Activated CD4-positive, alpha-beta T cell treated with anti-CD3 and anti-CD28 coated beads, Interleukin-2, amount 50 U/mL, for 48 hours (primary cell): ENCODE measurements at regions not wholly inside any gene's neighbourhood (a gene's known extent, or its start where the extent isn't known, plus 50 kb on each side); places are given as distances from the start of the nearest gene placed in this dataset.

Source experiments
- DNase-seq, 2 experiments: peaks; one replicate each; pipeline ENCODE4 v3.0.0-alpha.2; 2020

DNA sequence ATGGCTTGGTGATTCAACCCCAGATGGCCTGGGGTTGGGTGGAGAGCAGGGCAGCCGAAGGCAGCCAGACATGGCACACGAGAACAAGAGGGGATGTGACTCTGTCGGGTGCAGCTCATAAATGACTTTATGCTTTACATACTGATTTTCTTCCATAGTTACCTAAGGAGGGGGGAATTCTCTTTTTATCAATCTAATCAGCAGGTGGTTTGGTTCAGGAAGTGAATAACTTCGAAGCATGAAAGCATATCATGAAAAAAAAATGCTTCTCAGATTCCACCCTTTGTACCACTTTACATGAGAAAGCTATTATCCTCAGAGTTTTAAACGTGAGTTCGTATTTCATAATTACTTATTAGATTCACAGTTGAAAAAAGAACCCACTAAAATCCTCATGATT, 908.9 kb upstream of the LCORL start:
- DNase-seq, result no peak

DNA sequence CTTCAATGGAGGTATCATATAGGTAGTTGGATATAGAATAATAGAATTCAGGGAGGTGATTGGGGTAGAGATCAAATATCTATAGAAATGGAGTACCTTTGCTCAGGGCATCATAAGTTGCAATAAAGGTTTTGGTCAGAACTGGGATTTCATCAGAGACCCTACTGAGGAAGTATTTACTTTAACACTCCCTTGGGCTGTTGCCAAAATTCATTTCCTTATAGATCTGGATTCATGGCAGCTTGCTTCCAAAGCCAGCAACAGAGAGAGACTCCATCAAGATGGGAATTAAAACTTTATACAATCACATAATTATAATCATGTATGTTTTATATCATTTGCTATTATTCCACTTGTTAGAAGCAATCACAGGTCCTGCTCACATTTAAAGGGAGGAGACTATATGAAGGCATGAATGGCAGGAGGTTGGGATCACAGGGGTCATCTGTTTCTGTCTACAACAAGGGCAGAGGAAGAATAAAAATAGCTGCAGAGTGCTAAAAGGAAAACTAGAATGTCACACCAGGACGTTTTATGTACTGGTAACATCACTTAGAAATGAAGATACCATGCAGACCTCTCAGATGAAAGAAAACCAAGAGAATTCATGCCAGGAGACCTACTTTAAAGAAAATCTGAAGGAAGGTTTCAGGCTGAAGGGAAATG, 902.1 kb upstream of the LCORL start:
- DNase-seq, result no peak

DNA sequence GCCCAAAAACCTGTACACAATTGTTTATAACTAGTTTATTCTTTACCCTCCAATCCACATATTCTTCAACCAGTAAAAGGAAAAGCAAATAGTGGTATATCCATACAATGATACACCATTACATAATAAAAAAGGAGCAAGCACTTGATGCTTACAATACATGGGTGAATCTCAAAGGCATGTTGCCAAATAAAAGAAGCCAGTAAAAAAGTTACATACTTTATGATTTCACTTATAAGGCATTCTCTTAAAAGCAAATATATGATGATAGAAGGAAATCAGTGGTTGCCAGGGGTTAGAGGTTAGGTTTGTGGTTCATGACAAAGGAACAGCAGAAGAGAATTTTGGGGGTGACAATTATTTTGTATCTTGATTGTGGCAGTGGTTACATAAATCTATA, 896.1 kb upstream of the LCORL start:
- DNase-seq, result no peak

DNA sequence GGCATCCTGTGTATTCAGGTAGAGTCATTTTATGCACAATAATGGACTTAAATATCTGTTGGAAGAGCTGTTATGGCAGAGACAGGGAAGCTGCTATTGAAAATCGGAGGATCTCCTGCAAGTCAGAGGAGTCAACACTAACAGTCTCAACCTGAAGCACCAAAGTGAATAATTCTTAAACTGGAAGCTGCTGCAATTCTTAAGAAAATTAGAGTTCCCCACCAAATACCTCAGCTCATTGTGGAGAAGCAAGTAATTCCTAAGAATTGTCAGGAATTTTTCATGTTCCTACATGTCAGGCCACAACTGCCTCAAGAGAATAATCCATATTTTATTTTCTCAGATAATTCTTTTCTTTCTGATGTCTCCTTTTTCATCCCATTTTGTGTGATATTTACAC, 892.6 kb upstream of the LCORL start:
- no peak for DNase-seq

DNA sequence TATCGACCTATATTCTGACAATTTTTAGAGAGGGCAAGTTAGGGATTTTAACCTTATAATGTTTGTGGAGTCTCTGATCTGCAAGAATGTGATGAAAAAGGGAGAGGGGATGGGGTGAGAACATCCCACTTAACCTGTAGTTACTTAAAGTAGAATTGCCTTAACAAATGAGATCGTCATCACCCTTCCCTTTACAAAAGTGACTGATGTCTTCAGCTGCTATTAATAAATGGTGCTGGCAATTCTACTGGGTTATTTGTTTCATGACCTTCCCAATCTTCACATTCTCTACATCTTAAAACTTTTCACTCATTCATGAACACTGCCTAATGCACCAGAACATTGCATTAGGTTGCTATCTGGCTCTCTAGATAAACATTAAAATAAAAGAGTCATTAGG, 873.4 kb upstream of the LCORL start:
- DNase-seq, result no peak

DNA sequence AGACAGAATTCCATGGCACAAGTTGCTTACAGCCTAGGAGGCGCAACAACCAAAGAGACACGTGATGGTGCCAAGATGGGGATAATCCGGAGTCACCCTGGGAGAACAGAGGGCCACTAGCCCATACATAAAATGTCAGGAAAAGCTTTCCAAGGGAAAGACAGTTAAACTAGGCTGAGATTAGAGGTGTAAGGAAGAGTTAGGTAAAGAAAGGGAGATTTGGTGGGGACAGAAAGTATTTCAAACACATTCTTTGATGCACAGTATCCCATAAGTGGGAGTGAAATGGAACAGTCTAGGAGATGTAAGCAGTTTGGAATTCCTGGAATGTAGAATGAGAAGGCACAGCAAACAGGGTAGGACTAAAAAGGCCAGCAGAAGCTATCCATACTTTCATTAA, 860.9 kb upstream of the LCORL start:
- no peak for DNase-seq

DNA sequence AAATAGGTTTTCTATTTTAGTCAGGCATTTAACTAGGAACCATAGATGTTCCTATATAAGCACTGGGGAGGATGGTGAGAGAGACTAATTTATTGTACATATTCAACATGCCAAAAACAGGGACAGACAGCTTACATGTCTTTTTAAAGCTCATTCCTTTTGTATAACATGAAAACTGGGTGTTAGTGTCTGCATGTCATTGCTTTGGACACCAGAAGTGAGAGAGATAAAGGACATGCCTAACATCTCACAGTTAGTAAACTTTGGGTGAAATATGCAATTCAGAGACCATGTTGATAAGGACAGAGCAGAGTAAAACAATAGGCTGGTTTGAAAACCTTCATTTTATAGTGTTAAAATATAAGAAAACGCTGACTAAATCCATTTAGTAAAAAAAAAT, 860.0 kb upstream of the LCORL start:
- no peak for DNase-seq

DNA sequence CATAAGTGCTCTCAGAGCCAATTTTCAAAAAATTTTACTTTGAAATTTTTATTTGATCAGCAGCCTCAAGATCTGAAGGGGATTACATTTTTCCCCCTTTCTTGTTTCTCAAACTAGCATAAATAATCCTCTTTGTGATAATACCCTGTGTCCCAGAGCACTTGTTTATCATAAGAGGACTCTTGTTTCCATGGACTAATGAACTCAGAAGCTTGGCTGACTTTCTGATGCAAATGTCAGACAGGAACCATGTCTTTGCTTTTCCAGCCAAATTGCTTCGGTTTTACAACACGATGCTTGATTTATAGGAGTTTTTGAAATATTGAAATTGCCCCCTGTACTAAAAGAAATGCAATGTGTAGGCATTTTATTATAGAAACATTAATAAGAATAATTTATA, 859.3 kb upstream of the LCORL start:
- DNase-seq, result no peak

DNA sequence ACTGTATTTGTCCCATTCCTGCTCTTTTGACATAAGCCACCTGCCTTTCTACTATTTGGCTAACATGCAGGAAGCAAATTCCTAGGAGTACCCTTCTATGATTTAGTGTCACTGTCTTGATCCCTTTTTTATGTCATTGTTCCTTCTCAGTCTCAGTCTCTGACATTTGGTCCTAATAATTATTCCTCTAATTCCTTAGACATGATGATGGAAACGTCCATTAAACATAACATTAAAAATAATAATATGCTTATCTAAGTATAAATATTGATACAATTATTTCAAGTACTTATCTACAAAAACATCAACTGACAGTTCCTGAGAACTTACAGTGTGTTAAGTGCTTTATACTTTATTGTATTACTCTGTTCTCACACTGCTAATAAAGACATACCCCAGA, 857.0 kb upstream of the LCORL start:
- DNase-seq, result no peak

DNA sequence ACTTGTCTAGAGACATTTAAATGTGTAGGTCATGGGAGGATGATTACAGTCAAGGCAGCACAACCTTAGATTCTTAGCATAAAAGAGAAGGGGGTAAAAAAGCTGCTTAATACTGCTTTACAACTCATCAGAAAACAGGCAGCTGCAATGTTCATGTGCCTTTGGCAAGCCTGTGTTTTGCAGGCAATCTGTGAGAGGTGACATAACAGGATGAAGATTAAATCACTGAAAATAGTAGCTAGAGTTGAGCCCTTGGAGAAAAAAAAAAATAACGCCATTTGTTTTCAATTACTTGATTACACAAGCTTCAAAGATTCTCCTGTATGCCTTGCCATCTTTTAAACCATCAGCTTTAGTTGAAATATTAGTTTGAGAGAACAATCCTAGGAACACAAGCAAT, 847.6 kb upstream of the LCORL start:
- DNase-seq, result no peak

DNA sequence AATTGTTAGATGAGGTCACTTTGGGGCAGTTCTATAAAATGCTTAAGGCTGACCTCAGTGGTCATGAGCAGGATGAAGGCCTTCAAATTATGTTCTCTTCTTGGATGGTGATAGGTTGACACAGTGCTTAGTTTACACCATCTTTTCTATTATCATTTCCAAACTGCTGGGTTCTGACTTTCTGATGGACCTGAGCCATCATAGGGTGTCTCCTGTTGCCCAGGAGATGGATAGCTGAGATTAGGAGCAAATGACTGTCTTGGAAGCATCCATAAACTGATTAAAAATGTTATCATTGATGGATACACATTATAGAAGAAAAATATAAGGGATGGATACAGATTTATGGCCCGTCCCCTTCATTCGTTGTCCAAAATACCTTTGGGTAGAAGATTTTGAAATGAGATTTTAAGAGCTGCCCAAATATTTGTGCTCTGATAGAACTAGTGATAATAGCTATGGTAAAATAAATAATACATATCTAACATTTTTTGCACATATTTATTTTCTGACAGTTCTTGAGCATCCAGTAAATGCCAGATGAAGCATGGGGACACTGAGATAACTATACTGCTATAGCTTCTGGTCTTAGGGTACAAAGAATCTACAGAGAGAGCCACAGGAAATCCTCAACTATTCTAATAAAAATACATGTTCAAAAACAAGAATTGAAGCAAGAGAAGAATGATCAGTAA, 839.4 kb upstream of the LCORL start:
- no peak for DNase-seq

DNA sequence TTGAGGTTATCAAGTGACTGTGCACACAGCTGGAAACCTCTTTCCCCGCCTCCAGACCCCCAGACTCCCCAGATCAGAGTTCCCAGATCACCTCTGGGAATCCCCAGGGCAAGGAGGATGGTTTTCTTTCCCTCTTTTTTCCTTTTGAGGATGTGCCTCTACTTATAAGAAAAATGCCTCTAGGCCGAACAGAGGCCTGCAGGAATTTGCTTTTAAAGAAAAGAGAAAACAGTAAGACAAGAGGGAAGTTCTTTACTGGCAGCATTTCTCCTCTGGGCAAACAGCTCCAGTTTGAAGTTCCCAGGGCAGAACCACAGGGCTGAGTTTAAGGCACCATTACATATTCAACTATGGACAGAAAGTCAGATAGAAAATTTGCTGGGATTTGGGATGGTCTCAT, 837.9 kb upstream of the LCORL start:
- DNase-seq, result no peak

DNA sequence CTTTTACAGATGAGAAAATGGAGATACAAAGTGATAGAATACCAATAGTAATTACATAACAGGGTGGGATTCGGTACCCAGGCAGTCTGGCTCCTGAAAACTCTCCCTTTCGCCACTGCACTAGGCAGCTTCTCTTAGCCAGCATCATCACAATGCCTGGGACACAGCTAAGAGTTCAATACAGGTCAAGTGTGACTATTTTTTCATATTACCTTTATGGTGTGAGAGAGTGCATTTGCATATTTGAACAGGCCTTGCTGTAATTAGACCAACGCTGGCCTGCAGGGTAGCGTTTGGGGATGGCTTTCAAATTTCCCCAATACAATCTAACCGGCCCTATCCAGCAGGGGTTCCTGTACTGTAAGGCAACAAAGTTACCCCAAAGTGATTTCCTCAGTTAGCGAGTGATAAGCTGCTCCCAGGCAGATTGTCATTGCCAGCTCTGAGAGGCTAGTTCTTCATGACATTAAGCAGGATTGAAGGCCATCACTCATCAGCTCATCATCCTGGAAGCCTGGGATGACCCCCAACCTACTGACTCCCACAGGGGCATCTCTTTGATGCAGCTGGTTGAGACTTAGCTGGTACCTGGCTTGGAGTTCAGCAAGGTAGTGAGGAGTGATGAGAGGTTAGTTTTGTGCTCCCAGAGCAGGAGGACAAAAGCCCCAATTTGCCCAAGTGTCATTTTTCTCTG, 836.8 kb upstream of the LCORL start:
- no peak for DNase-seq

DNA sequence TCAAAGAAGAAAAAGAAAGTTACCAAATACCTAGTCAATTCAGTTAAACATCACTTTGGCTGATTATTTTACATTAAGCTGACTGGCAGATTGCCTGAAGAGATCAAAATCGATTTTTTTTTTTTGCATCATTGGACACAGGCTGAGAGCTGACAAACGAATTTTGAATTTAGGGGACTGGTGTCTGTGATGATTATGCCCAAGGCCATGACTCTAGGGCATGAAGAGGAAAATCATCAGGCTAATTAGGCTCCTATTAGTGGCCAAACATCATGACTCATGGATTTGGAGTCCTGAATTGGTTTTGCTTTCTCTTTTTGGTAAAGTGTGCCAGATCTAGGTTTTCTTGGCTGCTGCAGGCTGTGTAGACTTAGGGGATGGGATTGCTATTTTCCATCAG, 829.3 kb upstream of the LCORL start:
- DNase-seq, result no peak

DNA sequence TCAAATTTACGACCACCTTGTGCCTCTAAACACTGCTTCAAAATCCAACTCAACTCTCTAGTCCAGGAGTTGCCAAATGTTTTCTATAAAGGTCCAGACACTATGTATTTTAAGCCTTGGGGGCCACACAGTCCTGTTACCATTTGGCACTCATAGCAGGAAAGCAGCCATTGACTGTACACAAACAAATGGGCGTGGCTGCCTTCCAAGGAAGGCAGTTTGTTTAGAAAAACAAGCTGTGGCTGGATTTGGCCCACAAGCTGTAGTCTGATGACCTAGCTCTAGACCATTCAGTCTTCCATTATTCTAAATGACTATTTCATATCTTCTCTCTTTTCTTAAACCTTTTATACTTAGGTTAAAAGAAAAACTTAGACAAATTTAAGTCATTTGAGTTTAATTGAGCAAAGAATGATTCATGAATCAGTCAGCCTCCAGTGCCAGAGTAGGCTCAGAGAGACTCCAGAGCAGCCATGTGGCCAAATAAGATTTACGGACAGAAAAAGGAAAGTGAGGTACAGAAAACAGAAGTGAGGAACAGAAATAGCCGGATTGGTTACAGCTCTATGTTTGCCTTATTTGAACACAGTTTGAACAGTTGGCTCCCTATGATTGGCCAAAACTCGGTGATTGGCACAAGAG, 825.8 kb upstream of the LCORL start:
- DNase-seq, result no peak

DNA sequence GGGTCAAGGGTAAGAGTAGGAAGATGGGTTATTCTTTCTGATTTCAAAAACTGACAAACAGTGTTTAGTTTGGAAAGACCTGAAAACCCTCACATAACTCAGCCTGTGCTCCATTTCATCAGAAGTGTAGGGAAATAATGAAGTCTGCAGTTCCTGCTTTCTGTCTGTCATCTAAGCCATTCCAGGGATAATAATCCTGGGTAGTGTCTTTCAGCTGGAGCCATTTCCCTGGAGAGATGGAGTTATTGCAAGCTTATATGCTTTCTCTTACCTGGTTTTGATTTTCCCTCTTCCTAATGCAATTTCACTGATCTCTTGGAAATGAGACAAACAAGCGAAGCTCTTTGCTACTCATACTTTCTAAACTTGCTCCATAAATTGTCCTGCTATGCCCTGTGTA, 824.8 kb upstream of the LCORL start:
- no peak for DNase-seq

DNA sequence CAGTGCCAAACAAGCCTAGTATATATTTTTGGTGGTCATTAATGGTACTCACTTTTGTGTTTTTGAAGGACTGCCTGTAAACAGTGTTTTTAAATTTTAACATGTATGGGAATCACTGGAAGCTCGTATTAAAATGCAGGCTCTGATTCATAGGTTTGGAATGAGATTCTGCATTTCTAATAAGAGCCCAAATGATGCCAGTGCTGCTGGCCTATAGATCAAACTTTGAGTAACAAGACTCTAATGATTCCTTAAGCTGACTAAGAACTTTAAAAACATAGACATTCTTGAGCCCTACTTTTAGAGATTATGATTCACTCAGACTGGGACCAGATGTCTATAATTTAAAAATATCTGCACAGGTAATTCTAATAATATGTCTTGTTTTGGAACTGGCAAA, 823.2 kb upstream of the LCORL start:
- DNase-seq, result no peak

DNA sequence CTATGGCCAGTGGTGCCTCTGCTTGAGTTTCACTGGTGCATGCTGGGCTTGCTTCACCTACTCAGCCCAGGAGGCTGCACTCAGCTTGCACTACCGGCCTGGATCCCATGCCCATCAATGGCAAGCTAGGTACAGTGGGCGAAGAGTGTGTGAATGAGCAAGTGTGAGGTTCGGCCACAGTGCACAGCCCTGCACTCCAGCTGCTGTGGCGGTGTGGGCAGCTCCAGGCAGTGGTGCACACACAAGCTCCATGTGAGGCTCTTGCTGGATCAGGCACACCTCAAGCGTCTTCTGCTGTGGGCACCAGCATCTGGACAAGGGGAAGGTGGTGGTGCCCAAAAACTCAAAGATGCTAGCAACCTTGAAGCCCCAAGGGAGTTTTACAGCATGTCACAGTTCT, 820.9 kb upstream of the LCORL start:
- DNase-seq, result no peak

DNA sequence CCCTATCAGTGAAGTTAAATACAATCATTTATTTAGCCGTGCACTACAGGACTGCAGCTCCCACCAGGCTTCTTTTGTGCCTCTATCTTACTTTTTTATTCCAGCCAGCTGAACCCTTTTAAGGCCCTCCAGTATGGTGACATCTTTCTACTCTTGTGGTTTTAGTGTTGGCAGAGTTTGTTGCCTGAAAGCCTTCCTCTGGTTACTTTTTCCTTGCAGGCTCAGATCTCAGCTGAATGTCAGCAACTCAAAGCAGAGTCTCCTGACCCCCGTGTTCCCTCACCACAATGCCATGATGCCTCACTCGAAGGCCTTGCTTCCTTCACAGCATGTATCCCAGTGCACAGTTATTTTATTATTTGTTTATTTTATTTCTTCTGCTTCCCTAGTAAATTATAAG, 818.9 kb upstream of the LCORL start:
- no peak for DNase-seq

DNA sequence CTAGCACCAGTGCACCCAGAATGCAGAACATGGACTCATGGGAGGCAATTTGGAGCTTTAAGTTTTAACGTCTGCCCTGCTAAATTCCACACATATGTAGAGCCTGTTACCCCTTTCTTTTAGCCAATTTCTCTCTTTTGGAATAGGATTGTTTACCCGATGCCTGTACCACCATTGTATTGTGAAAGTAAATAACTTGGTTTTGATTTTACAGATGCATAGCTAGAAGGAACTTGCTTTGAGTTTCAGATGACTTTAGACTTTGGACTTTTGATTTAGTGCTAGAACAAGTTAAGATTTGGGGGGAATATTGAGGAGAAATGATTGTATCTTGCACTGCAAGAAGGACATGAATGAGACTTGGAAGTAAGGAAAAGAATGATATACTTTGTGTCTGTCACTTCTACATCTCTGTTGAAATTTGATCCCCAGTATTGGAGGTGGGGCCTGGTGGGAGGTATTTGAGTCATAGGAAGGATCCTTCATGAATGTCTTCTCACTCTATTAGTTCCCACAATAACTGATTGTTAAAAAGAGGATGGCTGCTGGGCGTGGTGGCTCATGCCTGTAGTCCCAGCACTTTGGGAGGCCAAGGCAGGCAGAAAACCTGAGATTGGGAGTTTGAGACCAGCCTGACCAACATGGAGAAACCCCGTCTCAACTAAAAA, 794.8 kb upstream of the LCORL start:
- no peak for DNase-seq

DNA sequence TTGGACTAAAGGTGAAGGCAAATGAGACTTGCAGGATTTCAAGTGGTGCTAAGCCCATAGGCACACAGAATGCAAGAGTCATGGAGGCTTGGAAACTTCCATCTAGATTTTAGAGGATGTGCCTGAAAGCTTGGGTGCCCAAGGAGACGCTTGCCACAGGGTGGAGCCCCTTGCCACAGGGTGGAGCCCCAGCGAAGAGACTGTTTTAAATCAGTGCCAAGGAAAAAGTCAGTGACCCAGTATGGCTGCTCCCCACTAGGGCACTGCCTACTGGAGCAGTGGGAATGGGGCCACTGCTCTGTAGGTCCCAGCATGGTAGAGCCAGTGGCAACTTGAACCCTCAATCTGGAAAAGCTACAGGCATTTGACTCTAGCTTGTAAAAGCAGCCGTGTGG, 794.2 kb upstream of the LCORL start:
- no peak for DNase-seq

DNA sequence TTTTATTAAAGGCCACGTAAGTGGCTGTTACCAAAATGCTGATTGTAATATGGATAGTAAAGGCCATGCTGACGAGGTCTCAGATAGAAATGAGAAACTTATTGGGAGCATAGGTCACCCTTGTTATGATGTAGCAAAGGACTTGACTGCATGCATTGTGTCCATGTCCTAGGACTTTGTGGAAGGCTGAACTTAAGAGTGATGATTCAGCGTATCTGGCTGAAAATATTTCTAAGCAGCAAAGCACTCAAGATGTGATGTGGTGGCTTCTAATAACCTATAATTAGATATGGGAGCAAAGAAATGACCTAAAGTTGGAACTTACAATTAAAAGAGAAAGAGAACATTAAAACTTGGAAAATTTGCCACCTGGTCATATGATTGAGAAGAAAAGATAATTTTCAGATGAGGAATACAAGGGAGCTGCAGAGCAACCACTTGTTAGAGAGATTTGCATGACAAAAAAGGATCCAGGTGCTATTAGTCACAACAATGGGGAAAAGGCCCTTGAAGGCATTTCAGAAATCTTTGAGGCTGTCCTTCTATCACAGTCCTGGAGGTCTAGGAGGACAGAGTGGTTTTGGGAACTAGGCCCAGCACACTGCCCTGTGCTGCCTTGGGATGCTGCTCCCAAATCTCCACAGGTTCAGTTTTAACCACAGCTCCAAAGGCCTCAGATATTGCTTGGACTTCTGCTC, 793.7 kb upstream of the LCORL start:
- no peak for DNase-seq

DNA sequence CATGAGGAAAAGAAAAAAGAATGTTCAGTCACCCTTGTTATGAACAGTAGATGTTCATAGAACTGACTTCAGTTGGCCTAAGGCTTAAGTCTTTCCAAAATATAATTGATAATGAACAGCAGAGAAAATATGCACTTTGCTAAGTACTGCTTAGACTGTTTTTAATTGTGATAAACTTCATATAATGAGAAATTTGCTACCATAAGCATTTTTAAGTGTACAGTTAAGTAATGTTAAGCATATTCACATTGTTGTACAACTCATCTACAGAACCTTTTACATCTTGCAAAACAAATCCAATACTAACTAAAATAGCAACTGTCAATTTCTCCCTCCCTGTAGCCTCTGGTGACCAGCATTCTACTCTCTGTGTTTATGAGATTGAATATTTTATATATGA, 792.2 kb upstream of the LCORL start:
- no peak for DNase-seq
